GM12878 (cell line): ENCODE measurements at regions not wholly inside any gene's neighbourhood (a gene's known extent, or its start where the extent isn't known, plus 50 kb on each side); places are given as distances from the start of the nearest gene placed in this dataset.

Experiments
- ATAC-seq: fragments of 200-7000 bp; cut with Tn5 transposase; 3 replicates; pipeline ENCODE4 v1.9.1; 2020; ENCODE audit warnings: mild to moderate bottlenecking, moderate library complexity
- BruUV-seq: library from RNA; stranded (reverse); fragments of 400-500 nt; replicated peaks from 2 replicates; lab custom pipeline; 2021; lab: Mats Ljungman, UMichigan
- CTCF ChIA-PET: fragments of 300-600 bp; sonication (Branson Sonifier 250); formaldehyde crosslinking; extraction: SDS; loops from one replicate; lab custom pipeline; 2021; ENCODE audit warnings: inconsistent platforms; lab: Yijun Ruan, JAX
- POLR2A ChIA-PET: fragments of 350-600 bp; formaldehyde crosslinking; extraction: SDS; loops from one replicate; lab custom pipeline; 2021; ENCODE audit warnings: inconsistent platforms; lab: Charles Lee
- RAD21 ChIA-PET: fragments of 300-600 bp; sonication (Branson Sonifier 250); formaldehyde crosslinking; loops from one replicate; lab custom pipeline; 2023; ENCODE audit warnings: antibody characterized with exemption; ENCODE audit not compliant: unreplicated experiment; lab: Charles Lee
- SMC1A ChIA-PET: fragments of 300-600 bp; sonication (Branson Sonifier 250); formaldehyde crosslinking; loops from one replicate; lab custom pipeline; 2023; ENCODE audit not compliant: unreplicated experiment, uncharacterized antibody; lab: Charles Lee
- DNase-seq: peaks from one replicate; pipeline ENCODE4 v3.0.0-alpha.2; 2011; ENCODE audit warnings: low read depth, low spot score
- FAIRE-seq: peaks from 3 replicates; lab custom pipeline; 2011; peaks lifted over from hg19 to GRCh38; lab: Jason Lieb, UNC
- H2AFZ ChIP-seq: 2 replicates; pipeline ENCODE4 v1.6.0; 2011; ENCODE audit warnings: low read depth, low read length, control low read depth; ENCODE audit not compliant: control insufficient read depth
- H3K27ac ChIP-seq: 2 replicates; pipeline ENCODE4 v1.5.1; 2011; ENCODE audit warnings: control low read depth; ENCODE audit not compliant: control insufficient read depth, insufficient read depth
- H3K27me3 ChIP-seq, 2 experiments: replicated peaks in 1 of 2; 2 replicates each; pipeline versions ENCODE4 v1.6.0 to v1.6.1; 2011; ENCODE audit warnings: low read length in 1 of 2; ENCODE audit not compliant: control insufficient read depth in 2 of 2, insufficient read depth in 2 of 2
- H3K36me3 ChIP-seq, 2 experiments: 2 replicates each; pipeline ENCODE4 v1.5.1; 2011; ENCODE audit warnings: low read length in 1 of 2; ENCODE audit not compliant: control insufficient read depth in 2 of 2, insufficient read depth in 2 of 2
- H3K4me1 ChIP-seq: 2 replicates; pipeline ENCODE4 v1.6.1; 2011; ENCODE audit warnings: mild to moderate bottlenecking, low read length, moderate library complexity, mixed read lengths; ENCODE audit not compliant: control insufficient read depth, insufficient read depth
- H3K4me2 ChIP-seq: 2 replicates; pipeline ENCODE4 v1.6.0; 2011; ENCODE audit warnings: control low read depth; ENCODE audit not compliant: control insufficient read depth, insufficient read depth
- H3K4me3 ChIP-seq: fragments of 200-600 bp; sonication (generic); 2 replicates; pipeline ENCODE4 v1.5.1; 2016
- H3K79me2 ChIP-seq: 2 replicates; pipeline ENCODE4 v1.6.0; 2011; ENCODE audit warnings: low read length; ENCODE audit not compliant: control insufficient read depth, insufficient read depth
- H3K9ac ChIP-seq: 2 replicates; pipeline ENCODE4 v1.8.0; 2011; ENCODE audit warnings: low read length, control low read depth, mixed read lengths; ENCODE audit not compliant: control insufficient read depth, insufficient read depth
- H3K9me3 ChIP-seq: replicated peaks from 3 replicates; pipeline ENCODE4 v1.5.1; 2011; ENCODE audit warnings: mild to moderate bottlenecking, low read length; ENCODE audit not compliant: control insufficient read depth, insufficient read depth
- H4K20me1 ChIP-seq: 2 replicates; pipeline ENCODE4 v1.6.0; 2011; ENCODE audit not compliant: control insufficient read depth, insufficient read depth
- ATF7 ChIP-seq: fragments of 450-650 bp; IDR thresholded peaks from 2 replicates; pipeline ENCODE4 v1.6.1; 2016; ENCODE audit warnings: low read depth, mild to moderate bottlenecking
- CBFB ChIP-seq: IDR thresholded peaks from 2 replicates; pipeline ENCODE4 v1.6.1; 2016; ENCODE audit warnings: antibody characterized with exemption, low read depth
- CREB1 ChIP-seq: IDR thresholded peaks from 2 replicates; pipeline ENCODE4 v1.6.1; 2012; ENCODE audit warnings: low read depth, mild to moderate bottlenecking, inconsistent platforms
- FOXM1 ChIP-seq: IDR thresholded peaks from 2 replicates; pipeline ENCODE4 v1.6.1; 2012; ENCODE audit warnings: low read depth, mild to moderate bottlenecking, inconsistent platforms, low read length, moderate library complexity
- LARP7 ChIP-seq: fragments of 450-650 bp; IDR thresholded peaks from 2 replicates; pipeline ENCODE4 v1.6.1; 2017; ENCODE audit warnings: mild to moderate bottlenecking
- PML ChIP-seq: IDR thresholded peaks from 2 replicates; pipeline ENCODE4 v1.6.1; 2012; ENCODE audit warnings: low read length, inconsistent platforms
- POLR2AphosphoS2 ChIP-seq: IDR thresholded peaks from 2 replicates; pipeline ENCODE4 v1.6.1; 2011; ENCODE audit warnings: low read depth, mild to moderate bottlenecking, low read length, improper control_type of control experiment, moderate library complexity
- SMARCA5 ChIP-seq: fragments of 450-650 bp; IDR thresholded peaks from 2 replicates; pipeline ENCODE4 v1.6.1; 2017; ENCODE audit warnings: mild to moderate bottlenecking
- SUPT20H ChIP-seq: IDR thresholded peaks from 2 replicates; pipeline ENCODE4 v1.6.1; 2011; ENCODE audit warnings: low read depth, mild to moderate bottlenecking, low read length, moderate library complexity, borderline replicate concordance; ENCODE audit not compliant: control insufficient read depth
- TBL1XR1 ChIP-seq: IDR thresholded peaks from 2 replicates; pipeline ENCODE4 v1.6.1; 2012; ENCODE audit warnings: low read depth, low read length, improper control_type of control experiment
- WGBS: methylation state at CpG from one replicate; pipeline ENCODE4 v1.1.6; 2016; ENCODE audit warnings: low lambda C conversion rate; ENCODE audit not compliant: insufficient replicate concordance, insufficient coverage; ENCODE audit errors: missing lambda C conversion rate; 5-methylcytosine and 5-hydroxymethylcytosine counted together
- in situ Hi-C: fragments of 300-500 bp; cut with MboI; formaldehyde crosslinking; loops from 9 replicates; pipeline ENCODE4 v1.14.3; 2018; ENCODE audit warnings: mixed read lengths
- intact Hi-C: fragments of 100-400 bp; cut with micrococcal nuclease; formaldehyde crosslinking; loops from one replicate; pipeline ENCODE4 v1.14.2; 2022; ENCODE audit not compliant: unreplicated experiment
- TF ChIP-seq, protein P1 (sequence below): fragments of 450-650 bp; IDR thresholded peaks from 2 replicates; pipeline ENCODE4 v1.6.1; 2017; ENCODE audit warnings: borderline replicate concordance

- CTCF ChIA-PET: interaction anchor here (0.6 kb wide), 1 partner anchor 89 kb away, joined by 3 read pairs; no protein-coding TSS in a partner anchor
These were observed 105.7 kb upstream of the RASSF8 start for GRCh38 chr12:25852792-25853191.

GRCh38 chr12:25853316-25854095 lies 105.0 kb upstream of the RASSF8 start:
- WGBS: 26% methylated on average over 4 of the region's 4 CpGs
- BruUV-seq: no TSS peak
- no peak overlapping the region for H3K4me2 ChIP-seq
- no peaks in the 10 kb centered on the region for H3K36me3 ChIP-seq
- H3K9ac ChIP-seq: no peak overlapping the region
- H3K27ac ChIP-seq: no peak overlapping the region
- no peaks in the 10 kb centered on the region for H3K9me3 ChIP-seq
- H3K79me2 ChIP-seq: no peaks in the 10 kb centered on the region
- ChIA-PET CTCF (no interaction called here), POLR2A (no interaction called here), SMC1A (no interaction called here), RAD21 (no interaction called here)
- DNase-seq (no peak), ATAC-seq (no peak), FAIRE-seq (no peak)
- H3K27me3 ChIP-seq: no peaks in the 10 kb centered on the region; a peak in 1 of 4 replicates
- in situ Hi-C loops (no loop called here), intact Hi-C loops (no loop called here)
- no peak overlapping the region for H3K4me3 ChIP-seq
- no peaks in the 10 kb centered on the region for H3K4me1 ChIP-seq
- no peaks in the 10 kb centered on the region for H4K20me1 ChIP-seq
- H2AFZ ChIP-seq: no peak overlapping the region
- TF ChIP-seq CREB1: no peak
- TF ChIP-seq POLR2AphosphoS2: no peak

More at GRCh38 chr12:25852792-25853191, 105.7 kb upstream of the RASSF8 start:
- no peak for FAIRE-seq
- Histone ChIP-seq H3K4me3 (no peak overlapping the region), H3K4me2 (no peak overlapping the region), H3K9me3 (no peaks in the 10 kb centered on the region), H4K20me1 (no peaks in the 10 kb centered on the region), H3K27me3 (no peaks in the 10 kb centered on the region; a peak in 1 of 4 replicates), H3K79me2 (no peaks in the 10 kb centered on the region), H3K36me3 (no peaks in the 10 kb centered on the region), H3K9ac (no peak overlapping the region), H2AFZ (no peak overlapping the region), H3K4me1 (no peaks in the 10 kb centered on the region), H3K27ac (no peak overlapping the region)
- DNase-seq: no peak
- POLR2A ChIA-PET: interaction anchor here (0.6 kb wide), 1 partner anchor 33 kb away, joined by 4 read pairs; no protein-coding TSS in a partner anchor
- RAD21 ChIA-PET: no interaction called here
- in situ Hi-C loops: no loop called here
- no peak for ATAC-seq
- SMC1A ChIA-PET: no interaction called here
- no TSS peak for BruUV-seq
- intact Hi-C loops: no loop called here
- TF ChIP-seq FOXM1 (no peak), CBFB (no peak), TBL1XR1 (no peak), ATF7 (no peak), SMARCA5 (no peak), LARP7 (no peak), SUPT20H (no peak), PML (no peak)
- TF ChIP-seq, protein P1, sequence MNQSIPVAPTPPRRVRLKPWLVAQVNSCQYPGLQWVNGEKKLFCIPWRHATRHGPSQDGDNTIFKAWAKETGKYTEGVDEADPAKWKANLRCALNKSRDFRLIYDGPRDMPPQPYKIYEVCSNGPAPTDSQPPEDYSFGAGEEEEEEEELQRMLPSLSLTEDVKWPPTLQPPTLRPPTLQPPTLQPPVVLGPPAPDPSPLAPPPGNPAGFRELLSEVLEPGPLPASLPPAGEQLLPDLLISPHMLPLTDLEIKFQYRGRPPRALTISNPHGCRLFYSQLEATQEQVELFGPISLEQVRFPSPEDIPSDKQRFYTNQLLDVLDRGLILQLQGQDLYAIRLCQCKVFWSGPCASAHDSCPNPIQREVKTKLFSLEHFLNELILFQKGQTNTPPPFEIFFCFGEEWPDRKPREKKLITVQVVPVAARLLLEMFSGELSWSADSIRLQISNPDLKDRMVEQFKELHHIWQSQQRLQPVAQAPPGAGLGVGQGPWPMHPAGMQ: no peak
